Activated CD8-positive, alpha-beta memory T cell treated with anti-CD3 and anti-CD28 coated beads for 48 hours (primary cell): ENCODE measurements at regions not wholly inside any gene's neighbourhood (a gene's known extent, or its start where the extent isn't known, plus 50 kb on each side); places are given as distances from the start of the nearest gene placed in this dataset.

ENCODE experiments used
- DNase-seq, 3 experiments: peaks; one replicate each; pipeline ENCODE4 v3.0.0-alpha.2; 2020; ENCODE audit warnings: low read depth in 2 of 3, low spot score in 2 of 3

GRCh38 chr5:164921722-164922121 lies 1416.3 kb downstream of the MAT2B start:
- DNase-seq, result no peak

GRCh38 chr5:164934039-164934438 lies 1428.6 kb downstream of the MAT2B start:
- no peak for DNase-seq

- no peak for DNase-seq
These were observed 1429.1 kb downstream of the MAT2B start for GRCh38 chr5:164934561-164934960.

- no peak for DNase-seq
These were observed 1435.7 kb downstream of the MAT2B start for GRCh38 chr5:164941132-164941531.

GRCh38 chr5:164950927-164951326 lies 1445.5 kb downstream of the MAT2B start:
- no peak for DNase-seq

GRCh38 chr5:164951570-164951969 lies 1446.2 kb downstream of the MAT2B start:
- DNase-seq, result no peak

- no peak for DNase-seq
These were observed 1453.3 kb downstream of the MAT2B start for GRCh38 chr5:164958688-164959087.

- DNase-seq, result no peak
These were observed 1454.3 kb downstream of the MAT2B start for GRCh38 chr5:164959761-164960160.

- no peak for DNase-seq
These were observed 1457.0 kb downstream of the MAT2B start for GRCh38 chr5:164962329-164962961.

- DNase-seq, result no peak
These were observed 1461.2 kb downstream of the MAT2B start for GRCh38 chr5:164966611-164967010.

GRCh38 chr5:164967354-164967753 lies 1461.9 kb downstream of the MAT2B start:
- DNase-seq, result no peak

- DNase-seq, result no peak
These were observed 1467.6 kb downstream of the MAT2B start for GRCh38 chr5:164972973-164973372.

- DNase-seq, result no peak
These were observed 1470.6 kb downstream of the MAT2B start for GRCh38 chr5:164975986-164976385.

GRCh38 chr5:164980480-164980879 lies 1475.1 kb downstream of the MAT2B start:
- DNase-seq, result no peak

GRCh38 chr5:164998142-164998541 lies 1492.7 kb downstream of the MAT2B start:
- no peak for DNase-seq

GRCh38 chr5:164998590-164998989 lies 1493.2 kb downstream of the MAT2B start:
- DNase-seq, result no peak

- DNase-seq, result no peak
These were observed 1495.2 kb downstream of the MAT2B start for GRCh38 chr5:165000479-165001190.

- no peak for DNase-seq
These were observed 1497.9 kb downstream of the MAT2B start for GRCh38 chr5:165003283-165003682.

GRCh38 chr5:165004175-165004574 lies 1498.8 kb downstream of the MAT2B start:
- no peak for DNase-seq

- no peak for DNase-seq
These were observed 1509.0 kb downstream of the MAT2B start for GRCh38 chr5:165014439-165014838.

GRCh38 chr5:165015126-165015525 lies 1509.7 kb downstream of the MAT2B start:
- DNase-seq, result no peak

- DNase-seq, result no peak
These were observed 1510.1 kb downstream of the MAT2B start for GRCh38 chr5:165015547-165015946.

- DNase-seq, result no peak
These were observed 1521.6 kb downstream of the MAT2B start for GRCh38 chr5:165026971-165027370.
